Pancreas (tissue), 10 donors: ENCODE measurements at regions not wholly inside any gene's neighbourhood (a gene's known extent, or its start where the extent isn't known, plus 50 kb on each side); places are given as distances from the start of the nearest gene placed in this dataset.
"Not testable (repeated sequence)": the region's sequence is repeated elsewhere in the genome, so short reads cannot be mapped to it uniquely, and the experiment has no call there.

ENCODE experiments used
- ATAC-seq, 4 donors: fragments of 200-7000 bp; cut with Tn5 transposase; one replicate each; pipeline versions ENCODE4 v1.8.0 to v1.9.1; 2020; ENCODE audit warnings: mild to moderate bottlenecking in 4 of 4, moderate library complexity in 4 of 4
- DNase-seq, 6 donors: peaks; one replicate each; pipeline ENCODE4 v3.0.0-alpha.2; 2020
- FAIRE-seq: peaks from 2 replicates; lab custom pipeline; 2012; peaks lifted over from hg19 to GRCh38; lab: Jason Lieb, UNC
- H3K27ac ChIP-seq, 4 donors: fragments of 200-600 bp; sonication (generic); 1 replicate in 3 of 4; 2 replicates in 1 of 4; pipeline versions ENCODE4 v1.5.0 to v1.8.0; 2020
- H3K27me3 ChIP-seq, 4 donors: fragments of 200-600 bp; one replicate each; pipeline ENCODE4 v1.8.0; 2021
- H3K36me3 ChIP-seq, 3 donors: fragments of 200-600 bp; sonication (generic) in 1 of 3; one replicate each; pipeline versions ENCODE4 v1.5.0 to v1.8.0; 2020 to 2021
- H3K4me1 ChIP-seq, 3 donors: fragments of 200-600 bp; one replicate each; pipeline ENCODE4 v1.8.0; 2021
- H3K4me3 ChIP-seq, 4 donors: fragments of 200-600 bp; sonication (generic) in 2 of 4; one replicate each; pipeline versions ENCODE4 v1.5.0 to v1.8.0; 2020 to 2021
- H3K9me3 ChIP-seq, 4 donors: fragments of 200-600 bp; one replicate each; pipeline ENCODE4 v1.8.0; 2021
- CTCF ChIP-seq, 4 donors: fragments of 200-600 bp; sonication (generic) in 3 of 4; IDR thresholded peaks; one replicate each; pipeline versions ENCODE4 v1.5.0 to v1.8.0; 2021; ENCODE audit warnings: antibody characterized with exemption in 4 of 4
- WGBS, 2 donors: extraction: QIAGEN DNeasy Blood & Tissue Kit; methylation state at CpG; one replicate each; pipeline ENCODE4 v1.1.7; 2013; 5-methylcytosine and 5-hydroxymethylcytosine counted together
- intact Hi-C, 3 donors: fragments of 100-400 bp; cut with DNase I; formaldehyde crosslinking; loops; one replicate each; pipeline versions ENCODE4 v1.11.1 to v1.14.2; 2022
- donor health status: healthy with polysubstance abuse.
- donor health status: DM: no; HTN: no; CAD: no; lungs with moderate emphysema.
- donor health status: DM: no; HTN: no; CAD: no.
- donor health status: control.
- donor health status: control.
- donor health status: Bipolar disorder and iron deficiency.
- donor health status: DM: yes; HTN: yes; CAD: no.
- donor health status: DM: no; HTN: no; CAD: no.
- donor health status: DM: no; HTN: no; CAD: no.
- donor health status: DM: yes; HTN: yes; CAD: no.

GRCh38 chr2:16971722-16972234 is 306.1 kb upstream of the CYRIA start:
- no peaks in the 10 kb centered on the region for H3K27me3 ChIP-seq
- TF ChIP-seq CTCF (IDR thresholded peaks at IDR 0.05): no peak
- FAIRE-seq (no peak), ATAC-seq (no peak), DNase-seq (no peak)
- H3K4me1 ChIP-seq: no peaks in the 10 kb centered on the region
- no peak overlapping the region for H3K27ac ChIP-seq
- H3K4me3 ChIP-seq: no peak overlapping the region
- 37 to 46% methylated on average over 4 of the region's 4 CpGs for WGBS, 2 donors
- no peaks in the 10 kb centered on the region for H3K36me3 ChIP-seq
- intact Hi-C loops: no loop called here
- no peaks in the 10 kb centered on the region for H3K9me3 ChIP-seq

DNA sequence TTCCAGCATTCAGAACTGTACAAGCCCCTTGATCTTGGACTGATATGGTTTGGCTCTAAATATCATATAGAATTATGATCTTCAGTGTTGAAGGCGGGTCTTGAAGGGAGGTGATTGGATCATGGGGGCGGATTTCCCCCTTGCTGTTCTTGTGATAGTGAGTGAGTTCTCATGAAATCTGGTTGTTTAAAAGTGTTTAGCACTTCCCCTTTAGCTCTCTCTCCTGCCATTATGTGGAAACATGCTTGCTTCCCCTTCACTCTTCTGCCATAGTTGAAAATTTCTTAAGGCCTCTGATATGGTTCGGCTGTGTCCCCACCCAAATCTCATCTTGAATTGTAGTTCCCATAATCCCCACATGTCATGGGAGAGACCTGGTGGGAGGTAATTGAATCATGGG is 305.3 kb upstream of the CYRIA start:
- whole genome bisulfite sequencing, 2 donors: 58 to 72% methylated on average over 3 of the region's 3 CpGs
- H3K27ac ChIP-seq, H3K36me3 ChIP-seq, FAIRE-seq, H3K9me3 ChIP-seq, intact Hi-C loops, ATAC-seq, DNase-seq, H3K4me1 ChIP-seq, H3K27me3 ChIP-seq, H3K4me3 ChIP-seq: not testable (repeated sequence)

DNA sequence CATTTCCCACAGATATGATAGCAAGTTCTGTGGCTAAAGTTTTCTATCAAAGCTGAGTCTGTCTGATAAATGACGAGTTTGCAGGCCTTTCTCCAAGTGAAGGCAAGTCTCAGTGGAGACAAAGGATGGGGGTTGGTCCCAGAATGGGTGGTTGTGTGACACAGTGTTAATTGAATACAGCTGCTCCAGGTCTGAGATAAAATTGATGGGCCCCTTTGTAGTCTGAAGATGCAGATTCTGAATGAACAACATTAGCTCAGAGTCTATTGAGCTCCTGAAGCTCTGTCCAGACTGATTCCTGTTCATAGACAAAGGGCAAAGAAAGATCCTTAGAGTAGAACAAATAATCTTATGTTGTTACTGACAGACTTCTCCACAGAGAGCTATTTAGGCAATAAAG is 296.9 kb upstream of the CYRIA start:
- WGBS, 2 donors: 62 to 78% methylated on average over 1 of the region's 1 CpG
- FAIRE-seq (no peak), ATAC-seq (no peak), DNase-seq (no peak)
- H3K4me3 ChIP-seq: no peak overlapping the region
- no peaks in the 10 kb centered on the region for H3K4me1 ChIP-seq
- H3K27me3 ChIP-seq: no peaks in the 10 kb centered on the region
- H3K27ac ChIP-seq: no peak overlapping the region
- no peaks in the 10 kb centered on the region for H3K9me3 ChIP-seq
- H3K36me3 ChIP-seq: no peaks in the 10 kb centered on the region
- intact Hi-C loops: no loop called here
- TF ChIP-seq CTCF (IDR thresholded peaks at IDR 0.05): no peak

GRCh38 chr2:16960579-16960978 is 294.9 kb upstream of the CYRIA start:
- Histone ChIP-seq H3K27me3 (no peaks in the 10 kb centered on the region), H3K9me3 (no peaks in the 10 kb centered on the region), H3K4me1 (no peaks in the 10 kb centered on the region), H3K36me3 (no peaks in the 10 kb centered on the region), H3K27ac (no peak overlapping the region), H3K4me3 (no peak overlapping the region)
- WGBS, 2 donors: 73 to 88% methylated on average over 3 of the region's 3 CpGs
- no peak for TF ChIP-seq CTCF (IDR thresholded peaks at IDR 0.05)
- intact Hi-C loops: no loop called here
- DNase-seq (no peak), ATAC-seq (no peak), FAIRE-seq (no peak)

- Histone ChIP-seq H3K36me3 (no peaks in the 10 kb centered on the region), H3K27ac (no peak overlapping the region), H3K4me3 (no peak overlapping the region), H3K9me3 (no peaks in the 10 kb centered on the region), H3K4me1 (no peaks in the 10 kb centered on the region), H3K27me3 (no peaks in the 10 kb centered on the region)
- ATAC-seq: no peak
- TF ChIP-seq CTCF (IDR thresholded peaks at IDR 0.05): no peak
- FAIRE-seq: no peak
- intact Hi-C loops: no loop called here
- DNase-seq: no peak
- 58 to 70% methylated on average over 4 of the region's 4 CpGs for WGBS, 2 donors
Observed at GRCh38 chr2:16958266-16958665, 292.6 kb upstream of the CYRIA start.
